Right forelimb (tissue), 1 donor: ENCODE measurements at regions not wholly inside any gene's neighbourhood (a gene's known extent, or its start where the extent isn't known, plus 50 kb on each side); places are given as distances from the start of the nearest gene placed in this dataset.

ENCODE experiments used
- DNase-seq: peaks from one replicate; pipeline ENCODE4 v3.0.0-alpha.2; 2018

DNA sequence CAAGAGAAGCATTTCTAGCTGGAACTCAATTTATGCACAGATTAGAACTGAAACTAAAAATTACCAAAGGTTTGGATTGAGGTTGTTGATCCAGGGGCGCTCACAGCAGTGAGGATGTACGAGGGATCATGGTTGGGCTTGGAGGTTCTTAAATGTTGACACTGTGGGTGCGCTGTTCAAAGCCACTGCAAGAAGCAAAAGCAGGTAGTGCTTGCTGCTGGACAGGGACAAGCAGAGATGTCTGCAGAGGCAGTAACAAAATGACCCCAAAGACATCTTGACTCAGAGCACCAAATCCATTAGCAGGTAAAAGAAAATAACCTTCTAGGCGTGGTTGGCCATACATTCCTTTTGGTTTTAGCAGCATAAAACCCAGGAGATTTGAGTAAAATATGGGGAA lies 468.4 kb downstream of the ZSWIM6 start:
- DNase-seq, result no peak

GRCh38 chr5:61801174-61801573 lies 469.1 kb downstream of the ZSWIM6 start:
- no peak for DNase-seq

DNA sequence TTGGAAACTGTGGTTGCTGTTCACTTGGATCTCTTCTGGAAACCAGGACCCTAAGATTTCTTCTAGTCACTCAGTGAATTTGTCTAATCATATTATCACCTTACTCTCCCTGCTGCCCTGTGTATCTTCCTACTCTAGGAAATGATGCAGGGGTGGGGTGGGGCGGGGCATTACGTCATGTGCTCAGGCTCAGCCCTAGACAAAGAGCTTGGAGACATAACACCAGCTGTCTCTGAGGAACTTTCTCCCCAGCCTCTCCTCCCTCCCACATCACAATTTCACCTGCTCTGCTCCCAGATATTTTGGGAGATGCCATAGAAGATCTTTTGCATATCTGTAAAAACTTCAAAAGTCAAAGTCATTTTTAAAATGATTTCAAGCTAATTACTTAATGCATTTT lies 470.4 kb downstream of the ZSWIM6 start:
- no peak for DNase-seq

GRCh38 chr5:61805101-61805500 lies 473.0 kb downstream of the ZSWIM6 start:
- no peak for DNase-seq

GRCh38 chr5:61806491-61807020 lies 474.5 kb downstream of the ZSWIM6 start:
- DNase-seq, result no peak

DNA sequence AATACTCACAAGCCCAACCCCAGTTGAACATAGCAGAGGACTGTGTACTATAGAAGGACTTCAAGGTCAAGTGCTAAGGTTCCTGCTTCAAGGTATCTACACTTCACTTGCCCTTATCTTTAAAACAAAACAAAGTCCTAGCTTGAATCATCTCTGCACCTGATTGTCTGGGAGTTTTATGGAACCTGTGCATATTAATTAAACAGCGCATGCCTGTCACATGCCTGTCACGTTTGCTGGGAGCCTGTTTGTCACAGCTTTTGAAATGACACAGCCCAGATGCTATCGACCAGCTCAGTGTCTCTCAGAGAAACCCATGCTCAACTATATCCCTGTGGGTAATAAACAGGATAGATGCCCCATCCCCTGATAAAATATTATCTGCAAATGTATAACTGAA lies 476.0 kb downstream of the ZSWIM6 start:
- no peak for DNase-seq

- DNase-seq, result no peak
Measured at GRCh38 chr5:61808909-61809308, 476.9 kb downstream of the ZSWIM6 start.

DNA sequence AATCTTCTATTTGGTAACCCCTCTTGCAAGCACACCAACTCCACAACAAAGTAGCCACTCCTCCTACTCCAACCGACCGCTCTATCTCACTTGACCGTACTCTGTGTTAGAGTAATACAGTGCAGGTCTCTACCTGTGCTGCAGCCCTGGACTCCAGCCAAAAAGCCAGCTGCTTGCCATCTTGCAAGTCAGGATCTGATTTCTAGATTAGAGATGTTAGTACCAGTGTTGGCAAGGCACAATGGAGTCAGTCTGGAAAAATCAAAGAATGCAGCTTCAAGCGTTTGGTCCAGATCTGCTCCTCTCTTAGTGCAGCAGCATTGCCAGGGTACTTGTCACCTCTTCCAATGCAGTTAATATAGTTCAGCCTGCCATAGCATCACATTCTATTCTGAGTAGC lies 477.6 kb downstream of the ZSWIM6 start:
- no peak for DNase-seq

- DNase-seq, result no peak
Measured at GRCh38 chr5:61811052-61811451, 479.0 kb downstream of the ZSWIM6 start.

GRCh38 chr5:61813361-61813760 lies 481.3 kb downstream of the ZSWIM6 start:
- DNase-seq, result no peak

DNA sequence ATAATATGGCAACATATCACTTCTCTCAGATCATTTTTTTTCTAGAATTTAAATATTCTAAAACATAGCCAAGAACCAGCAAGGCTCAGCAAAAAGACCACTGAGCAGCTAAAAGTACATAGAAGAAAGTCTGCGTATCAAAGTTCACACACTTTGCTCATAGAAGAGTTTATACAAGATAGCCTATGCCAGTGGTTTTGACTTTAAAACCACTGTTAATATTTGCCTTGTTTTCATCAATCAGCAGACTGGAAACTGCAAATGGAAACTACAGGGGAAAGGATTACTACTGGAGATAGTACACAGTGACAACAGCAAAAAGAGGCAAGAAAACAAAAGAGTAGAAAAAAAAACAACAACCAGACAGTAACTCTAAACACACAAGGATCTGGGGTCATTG lies 483.3 kb downstream of the ZSWIM6 start:
- DNase-seq, result no peak

DNA sequence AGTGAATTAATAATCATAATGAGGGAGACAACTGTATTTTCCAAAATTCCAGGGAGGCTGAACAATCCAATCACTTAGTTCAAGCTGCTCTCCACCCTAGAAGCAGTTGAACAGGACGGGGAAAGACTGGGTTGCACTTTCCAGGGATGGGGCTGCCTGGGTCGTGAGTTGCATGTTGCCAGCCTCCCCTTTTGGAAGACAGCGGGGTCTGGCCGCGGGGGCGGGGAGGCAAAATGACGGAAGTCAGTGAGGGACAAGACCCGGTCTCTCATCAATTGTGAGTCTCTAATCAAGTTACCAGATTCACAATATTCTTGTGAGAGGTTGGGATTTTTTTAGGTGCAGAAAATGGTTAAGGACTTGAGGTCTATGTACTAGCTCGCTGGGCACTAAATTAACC lies 484.1 kb downstream of the ZSWIM6 start:
- DNase-seq, result no peak

- DNase-seq, result no peak
Measured at GRCh38 chr5:61816585-61817450, 484.8 kb downstream of the ZSWIM6 start.

DNA sequence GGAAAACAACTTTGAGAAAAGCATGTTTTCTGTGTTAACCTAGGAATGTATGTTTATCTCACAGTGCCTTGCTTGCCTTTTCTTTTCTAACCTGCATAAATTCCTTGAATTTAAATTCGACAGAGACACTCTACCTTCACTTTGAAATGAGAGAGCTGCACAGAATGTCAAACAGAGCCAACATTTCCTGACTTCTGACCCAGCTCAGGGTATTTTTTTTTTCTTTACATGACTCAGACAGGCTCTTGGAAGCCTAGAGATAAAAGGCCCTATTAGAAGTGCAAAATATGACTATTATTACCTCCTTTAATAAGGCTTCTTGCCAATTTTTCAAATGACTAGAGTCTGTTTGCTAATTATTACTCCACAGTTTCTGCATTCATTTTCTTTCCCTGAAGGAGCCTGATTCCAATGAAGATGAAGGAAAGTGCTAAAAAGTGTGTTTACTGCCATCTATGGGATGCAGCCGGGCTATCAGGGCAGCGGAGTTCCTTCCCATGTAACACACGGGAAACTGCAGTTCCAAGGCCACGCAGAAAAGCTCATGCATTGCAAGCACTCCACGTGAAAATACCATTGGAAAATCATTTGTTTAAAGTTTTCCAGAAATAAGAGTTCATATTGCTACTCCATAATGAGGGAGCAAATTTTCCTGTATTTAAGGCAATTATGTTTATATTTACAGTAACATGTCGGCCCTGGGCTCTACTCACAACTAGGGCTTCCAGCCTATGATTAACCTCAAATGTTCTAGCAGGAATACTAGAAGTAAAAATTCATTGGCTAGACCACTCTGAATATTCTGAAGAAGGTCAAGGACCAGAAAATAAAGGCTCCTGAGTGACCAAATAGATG lies 485.6 kb downstream of the ZSWIM6 start:
- peak; percentile 54 for DNase-seq

- DNase-seq, result no peak
Measured at GRCh38 chr5:61820836-61821235, 485.2 kb upstream of the KIF2A start.

DNA sequence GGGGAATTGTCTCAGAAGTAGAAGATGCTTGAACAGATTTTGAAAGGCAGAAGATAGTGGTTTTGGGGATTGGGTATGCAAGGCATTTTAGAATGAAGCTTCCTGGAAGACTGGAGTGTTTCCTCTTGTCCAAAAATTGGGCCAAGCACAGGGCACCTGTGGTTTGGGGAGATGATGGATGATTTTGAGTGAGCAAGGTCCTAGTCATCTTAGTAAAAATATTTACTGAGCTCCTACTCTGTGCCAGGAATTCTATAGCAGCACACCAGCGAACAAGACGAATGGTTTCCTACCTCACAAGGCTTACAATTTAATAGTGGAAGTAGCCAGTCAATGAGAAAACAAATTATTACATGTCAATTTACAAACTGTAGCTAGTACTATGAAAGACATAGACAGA lies 484.4 kb upstream of the KIF2A start:
- DNase-seq, result no peak

DNA sequence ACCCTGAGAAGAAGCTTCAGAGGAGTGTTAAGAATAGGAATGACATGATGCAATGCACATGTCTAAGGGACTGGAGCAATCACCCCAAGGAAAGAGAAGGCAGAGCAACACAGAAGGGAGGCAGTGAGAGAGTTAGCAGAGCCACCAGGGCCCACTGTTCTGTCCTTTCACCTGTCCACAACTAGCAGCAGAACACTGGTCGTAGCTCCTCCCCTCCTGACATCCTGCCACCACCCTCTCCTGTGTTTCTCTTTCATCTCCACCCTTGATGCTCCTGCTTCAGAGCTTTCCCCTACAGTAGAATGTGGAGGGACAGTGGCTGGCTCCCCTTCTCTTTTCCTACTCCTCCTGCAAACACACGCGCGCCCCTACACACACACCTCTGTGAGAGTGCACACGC lies 483.4 kb upstream of the KIF2A start:
- DNase-seq, result no peak

DNA sequence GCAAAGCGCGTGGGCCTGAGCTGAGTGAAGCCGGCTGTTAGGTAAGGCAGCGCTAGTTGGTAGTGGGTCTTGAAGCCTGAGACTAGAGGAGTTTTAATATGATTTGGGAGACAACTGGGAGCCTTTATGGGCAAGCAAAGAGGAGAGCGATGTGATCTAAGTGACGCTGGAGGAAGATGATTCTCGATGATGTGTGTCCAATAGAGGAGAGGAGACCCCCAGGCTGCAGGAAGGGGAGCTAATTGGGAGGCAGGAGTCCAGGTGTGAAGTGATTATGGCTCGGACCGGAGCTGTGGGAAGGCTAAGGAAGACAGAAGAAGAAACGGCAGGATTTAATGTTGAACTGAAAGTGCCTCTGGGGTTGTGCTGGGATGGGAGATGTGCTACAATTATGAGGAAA lies 482.9 kb upstream of the KIF2A start:
- DNase-seq, result no peak

DNA sequence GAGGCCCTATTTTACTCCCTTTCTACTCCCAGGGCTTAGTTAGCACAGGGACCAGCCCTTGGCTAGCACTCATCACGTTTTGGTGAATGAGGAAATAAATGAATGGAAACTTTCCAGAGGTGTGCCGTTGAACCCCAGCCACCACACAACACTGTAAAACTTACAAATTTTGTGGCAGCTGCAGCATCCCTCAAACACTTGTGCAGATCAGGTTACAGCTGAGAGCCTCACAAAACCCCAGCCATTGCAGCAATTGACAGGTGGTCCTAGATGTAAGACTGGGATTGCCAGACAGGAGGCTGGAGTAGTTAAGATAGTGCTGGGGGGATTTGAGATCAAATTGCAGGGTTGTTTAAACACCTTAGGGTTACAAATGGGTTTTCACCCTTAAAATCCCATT lies 482.2 kb upstream of the KIF2A start:
- no peak for DNase-seq

DNA sequence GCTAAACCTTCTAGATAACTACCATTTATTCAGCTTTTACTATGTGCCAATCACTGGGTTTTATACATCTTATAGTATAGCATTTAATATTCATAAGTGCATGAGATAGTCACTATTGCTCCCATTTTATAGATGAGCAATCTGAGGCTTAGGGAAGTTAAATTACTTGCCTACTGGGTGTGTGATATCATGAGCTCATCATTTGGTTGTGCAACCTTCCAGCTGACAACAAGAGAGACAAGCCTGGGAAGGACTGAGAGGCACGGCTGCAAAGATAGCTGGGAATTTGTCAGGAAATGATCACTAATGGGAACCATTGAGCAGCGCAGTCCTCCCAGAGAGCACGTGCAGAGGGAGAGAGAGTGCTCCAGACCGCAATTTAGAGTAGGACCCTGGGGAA lies 481.6 kb upstream of the KIF2A start:
- DNase-seq, result no peak

GRCh38 chr5:61827445-61827975 lies 478.5 kb upstream of the KIF2A start:
- DNase-seq, result no peak

- DNase-seq, result no peak
Measured at GRCh38 chr5:61828856-61829255, 477.1 kb upstream of the KIF2A start.

- DNase-seq, result no peak
Measured at GRCh38 chr5:61831736-61832135, 474.3 kb upstream of the KIF2A start.

DNA sequence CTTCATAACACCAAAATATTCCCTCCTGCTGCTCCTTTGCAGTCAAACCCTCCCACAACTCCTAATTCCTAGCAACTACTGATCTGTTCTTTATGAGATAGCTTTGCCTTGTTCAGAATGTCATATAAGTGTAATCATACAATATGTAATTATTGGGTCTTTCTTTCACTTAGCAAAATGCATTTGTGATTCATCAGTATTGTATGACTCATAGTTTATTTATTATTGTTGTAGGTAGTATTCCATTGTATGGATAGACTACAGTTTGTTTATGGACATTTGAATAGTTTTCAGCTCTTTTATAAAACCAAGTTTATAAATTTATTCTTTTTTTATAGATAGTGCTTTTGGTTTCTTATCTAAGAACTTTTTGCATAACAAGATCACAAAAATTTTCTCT lies 468.2 kb upstream of the KIF2A start:
- DNase-seq, result no peak
